GM19238 (cell line): ENCODE measurements at regions not wholly inside any gene's neighbourhood (a gene's known extent, or its start where the extent isn't known, plus 50 kb on each side); places are given as distances from the start of the nearest gene placed in this dataset.

Source experiments
- DNase-seq: peaks from one replicate; pipeline ENCODE4 v3.0.0; 2011; ENCODE audit warnings: low spot score; ENCODE audit not compliant: insufficient read length

- DNase-seq, result no peak
These were observed 523.4 kb upstream of the CDH4 start for GRCh38 chr20:60728705-60729104.

- no peak for DNase-seq
These were observed 522.7 kb upstream of the CDH4 start for GRCh38 chr20:60729135-60729900.

DNA sequence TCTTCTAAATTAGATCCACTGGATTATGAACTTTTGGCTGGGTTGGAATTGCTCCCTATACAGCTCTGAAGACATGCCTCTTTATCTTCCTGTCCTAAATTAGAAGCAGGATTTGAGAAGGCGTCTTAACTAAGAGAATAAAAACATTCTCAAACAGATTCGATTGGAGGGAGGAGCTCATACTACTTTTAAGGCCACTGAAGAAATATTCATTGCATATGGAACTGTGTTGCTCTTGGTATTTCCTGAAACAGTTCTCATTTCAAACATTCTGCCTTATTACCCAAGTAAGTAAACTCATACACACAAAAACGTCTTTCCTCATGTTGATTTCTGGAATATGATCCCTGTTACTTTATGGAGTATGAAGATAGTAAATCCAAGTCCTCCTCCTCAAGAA is 519.7 kb upstream of the CDH4 start:
- no peak for DNase-seq

- no peak for DNase-seq
These were observed 504.0 kb upstream of the CDH4 start for GRCh38 chr20:60748086-60748485.

DNA sequence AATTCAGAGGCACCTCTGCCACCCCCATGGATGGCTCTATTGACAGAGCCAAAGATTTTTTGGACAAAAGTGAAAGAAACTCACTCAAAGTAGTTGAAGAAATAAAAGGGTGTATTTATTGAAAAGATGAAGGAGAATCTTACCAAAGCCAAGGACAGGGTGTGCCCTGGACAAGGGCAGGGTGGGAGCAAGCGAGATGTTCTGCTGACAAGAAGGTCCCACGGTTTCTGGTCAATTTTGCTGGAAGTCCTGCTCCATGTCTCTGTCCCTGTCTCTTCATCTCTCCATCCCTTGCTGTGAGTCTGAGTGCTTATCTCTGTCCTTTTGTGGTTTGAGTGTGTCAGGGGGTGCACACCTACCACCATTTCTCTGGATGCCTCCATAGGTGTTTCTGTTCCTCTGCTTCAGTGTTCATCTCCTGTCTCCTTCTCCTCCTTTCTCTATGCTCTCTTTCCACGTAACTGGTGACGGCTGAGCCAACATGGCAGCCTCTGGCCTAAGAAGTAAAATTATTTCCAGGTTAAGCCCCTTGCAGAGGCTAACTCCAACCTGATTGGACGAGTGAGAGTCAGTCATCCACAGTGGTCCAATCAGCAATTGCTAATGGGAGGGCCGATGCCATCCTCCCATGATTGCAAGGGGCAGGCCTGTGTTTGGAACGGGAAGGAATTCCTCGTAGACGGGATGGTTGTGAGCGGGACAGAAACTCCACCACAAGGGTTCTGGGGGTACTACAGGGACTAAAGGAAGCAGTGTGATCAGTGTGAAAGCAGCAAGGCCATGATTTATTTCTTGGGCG is 502.1 kb upstream of the CDH4 start:
- DNase-seq, result no peak

DNA sequence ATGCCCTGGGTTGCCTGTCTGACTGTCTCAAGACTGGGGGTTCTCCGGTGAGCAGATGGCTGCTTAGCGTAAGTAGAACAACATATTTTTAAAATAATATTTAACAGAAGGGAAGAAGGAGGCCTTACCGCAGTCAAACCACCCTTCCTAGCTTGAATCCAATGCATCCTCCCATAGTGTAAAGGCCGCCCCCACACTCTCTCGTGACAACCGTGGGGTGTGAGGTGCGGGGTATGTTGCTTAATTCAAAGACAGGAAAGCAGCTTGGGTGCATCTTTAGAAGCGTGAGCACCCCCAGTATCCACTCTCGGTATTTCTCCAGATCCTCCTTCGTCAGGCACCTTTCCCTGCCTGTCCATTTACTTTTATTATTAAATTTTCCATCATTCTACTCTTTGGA is 501.2 kb upstream of the CDH4 start:
- DNase-seq, result no peak

- DNase-seq, result no peak
These were observed 500.2 kb upstream of the CDH4 start for GRCh38 chr20:60751826-60752225.

DNA sequence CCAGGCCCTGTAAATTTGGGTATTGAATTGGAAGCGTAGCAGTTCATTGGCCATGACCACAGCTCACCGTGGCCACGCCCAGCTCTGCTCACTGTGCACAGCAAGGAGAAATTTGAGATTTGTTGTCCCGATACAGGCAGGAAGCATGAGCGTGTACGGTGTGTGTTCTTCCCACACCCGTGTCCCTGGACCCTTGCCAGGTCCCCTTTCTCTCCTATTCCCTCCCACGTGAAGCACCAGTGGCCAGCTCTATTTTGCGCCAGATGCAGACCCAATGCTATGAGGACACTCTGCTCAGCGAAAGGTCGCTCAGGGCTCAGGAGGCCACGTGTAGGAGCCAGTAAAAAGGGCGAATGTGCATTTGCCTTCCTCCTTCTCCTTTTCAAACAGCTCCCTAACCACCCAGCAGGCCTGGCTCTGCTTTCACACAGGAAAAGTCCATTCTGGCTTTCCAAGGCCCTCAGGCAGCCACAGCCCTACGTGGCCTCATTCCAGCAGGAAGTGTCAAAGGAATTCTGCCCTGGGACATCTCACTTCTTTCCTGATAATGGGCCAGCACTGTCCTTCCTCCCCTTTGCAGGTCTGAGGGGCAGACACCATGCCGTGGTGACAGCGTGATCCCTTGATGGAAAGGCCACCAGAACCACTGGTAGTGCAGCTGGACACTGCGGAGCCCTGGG is 499.2 kb upstream of the CDH4 start:
- no peak for DNase-seq

- no peak for DNase-seq
These were observed 497.2 kb upstream of the CDH4 start for GRCh38 chr20:60754856-60755255.

DNA sequence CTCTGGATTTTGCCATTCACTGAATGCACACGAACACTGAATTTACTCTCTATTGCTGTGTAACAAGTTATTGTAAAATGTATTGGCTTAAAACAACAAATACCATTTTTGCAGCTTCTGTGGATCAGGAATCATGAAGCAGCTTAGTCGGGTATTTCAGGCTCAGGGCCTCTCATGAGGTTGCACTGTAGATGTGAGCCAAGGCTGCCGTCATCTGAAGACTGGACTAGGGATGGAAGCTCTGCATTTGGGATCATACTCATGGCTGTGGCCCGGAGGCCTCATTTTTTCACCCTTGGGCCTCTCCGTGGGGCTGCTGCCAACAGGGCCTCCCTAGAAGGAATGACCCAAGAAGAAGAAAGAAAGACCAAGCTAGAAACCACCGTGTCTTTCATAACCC is 492.4 kb upstream of the CDH4 start:
- no peak for DNase-seq

GRCh38 chr20:60760256-60761000 is 491.6 kb upstream of the CDH4 start:
- no peak for DNase-seq

GRCh38 chr20:60761056-60761455 is 491.0 kb upstream of the CDH4 start:
- DNase-seq, result no peak

- DNase-seq, result no peak
These were observed 489.7 kb upstream of the CDH4 start for GRCh38 chr20:60762386-60762785.

DNA sequence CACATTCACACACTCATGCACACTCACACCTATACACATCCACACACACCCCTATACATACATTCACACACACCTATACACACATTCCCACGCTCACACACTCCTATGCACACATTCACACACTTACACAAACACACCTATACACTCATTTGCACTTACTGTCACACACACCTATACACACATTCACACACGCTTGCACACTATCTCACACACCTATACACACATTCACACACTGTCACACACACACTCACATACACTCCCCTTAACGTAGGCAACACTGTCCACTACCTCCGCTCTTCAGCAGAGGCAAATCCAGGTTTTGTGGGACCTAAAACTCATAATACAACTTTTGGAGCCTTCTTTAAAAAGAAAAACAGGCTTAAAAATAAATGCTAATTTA is 487.7 kb upstream of the CDH4 start:
- no peak for DNase-seq

GRCh38 chr20:60764771-60765170 is 487.3 kb upstream of the CDH4 start:
- no peak for DNase-seq

DNA sequence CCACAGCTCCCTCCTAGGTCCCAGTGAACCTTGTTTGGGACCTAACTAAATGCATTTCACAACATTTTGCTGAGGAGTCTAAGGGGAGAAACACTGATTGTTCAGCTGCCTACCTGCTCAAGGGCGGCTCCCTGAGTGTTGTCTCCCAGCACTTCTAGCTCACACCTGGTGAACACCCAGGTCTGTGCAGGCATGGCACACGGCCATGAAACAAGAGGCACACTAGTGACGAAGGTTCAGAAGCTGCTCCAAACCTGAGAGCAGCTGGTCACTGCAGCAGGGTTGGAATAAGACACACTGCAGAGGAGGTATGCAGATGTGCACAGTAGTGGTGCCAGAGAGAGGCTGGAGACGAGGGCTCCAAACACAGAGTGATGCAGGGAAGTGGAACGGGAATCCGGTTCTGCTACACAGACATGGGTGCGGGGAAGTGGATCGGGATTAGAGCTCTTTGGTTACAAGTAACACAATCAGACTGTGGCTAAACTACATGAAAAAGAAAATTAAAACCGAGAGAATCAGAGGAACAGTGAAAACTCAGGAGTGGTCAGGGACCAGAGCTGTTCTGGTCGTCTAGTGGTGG is 486.1 kb upstream of the CDH4 start:
- no peak for DNase-seq

DNA sequence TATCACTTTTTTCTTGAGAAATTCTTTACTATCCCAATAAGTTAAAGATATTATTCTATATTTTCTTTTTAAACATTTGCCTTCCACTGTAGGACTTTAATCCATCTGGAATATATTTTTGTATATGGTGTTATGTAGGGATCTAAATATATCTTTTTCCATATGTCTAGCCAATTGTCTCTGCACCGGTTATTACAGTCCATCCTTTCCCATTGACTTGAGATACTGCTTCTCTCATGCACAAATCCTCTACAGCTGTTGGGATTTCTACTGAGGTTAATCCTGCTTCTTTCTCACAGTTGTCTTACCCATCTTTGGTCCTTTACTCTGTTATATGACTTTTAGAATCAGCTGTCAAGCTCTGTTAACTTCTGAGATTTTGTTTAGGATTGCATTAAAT is 483.8 kb upstream of the CDH4 start:
- no peak for DNase-seq

DNA sequence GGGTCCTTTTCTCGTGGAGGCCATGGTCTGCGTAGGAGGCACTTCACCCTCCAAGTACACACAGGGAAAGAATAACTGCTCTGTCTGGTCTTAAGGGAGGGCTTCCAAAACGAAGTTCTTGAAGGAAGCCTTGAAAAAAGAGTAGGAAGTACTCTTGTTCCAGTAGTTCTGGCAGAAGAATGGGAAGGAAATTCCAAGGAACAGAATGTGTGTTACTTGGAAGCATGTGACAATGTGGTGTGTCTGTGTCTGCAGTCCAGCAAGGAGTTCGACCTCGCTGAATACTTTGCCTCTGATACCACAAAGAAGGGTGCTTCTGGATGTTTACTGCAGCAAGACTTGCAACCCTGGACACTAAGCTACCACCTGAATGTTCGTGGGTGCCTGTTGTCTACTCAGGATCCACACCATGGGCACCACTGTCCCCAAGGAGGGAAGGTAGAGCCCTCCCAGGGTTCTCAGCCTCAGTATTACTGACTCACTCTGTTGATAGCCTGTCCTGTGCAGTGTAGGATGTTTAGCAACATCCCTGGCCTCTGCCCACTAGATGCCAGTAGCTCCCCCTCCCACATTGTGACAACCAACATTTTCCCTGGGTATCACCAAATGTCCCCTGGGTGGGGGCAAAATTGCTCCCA is 471.6 kb upstream of the CDH4 start:
- DNase-seq, result no peak

DNA sequence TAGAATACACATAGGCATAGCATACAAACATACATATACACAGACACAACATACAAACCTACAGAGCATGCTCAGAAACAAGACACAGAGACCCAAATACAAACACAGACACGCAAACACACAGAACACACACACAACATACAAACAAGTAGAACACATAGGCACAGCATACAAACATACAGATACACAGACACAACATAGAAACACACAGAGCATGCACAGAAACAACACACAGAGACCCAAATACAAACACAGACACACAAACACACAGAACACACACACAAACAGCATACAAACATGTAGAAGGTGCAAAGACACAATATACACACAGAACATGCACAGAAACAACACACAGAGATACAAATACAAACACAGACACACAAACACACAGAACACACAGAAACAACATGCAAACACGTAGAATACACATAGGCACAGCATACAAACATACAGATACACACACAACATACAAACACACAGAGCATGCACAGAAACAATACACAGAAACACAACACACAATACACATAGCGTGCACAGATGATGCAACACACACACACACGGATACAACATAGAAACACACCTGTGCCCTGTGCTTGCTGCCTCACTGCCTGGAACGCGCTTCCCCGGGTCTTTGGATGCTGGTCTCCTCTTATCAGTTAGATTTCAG is 469.0 kb upstream of the CDH4 start:
- DNase-seq, result no peak

GRCh38 chr20:60785301-60785700 is 466.8 kb upstream of the CDH4 start:
- DNase-seq, result no peak
